ENCODE measurements at regions not wholly inside any gene's neighbourhood (a gene's known extent, or its start where the extent isn't known, plus 50 kb on each side); places are given as distances from the start of the nearest gene placed in this dataset.

DNA sequence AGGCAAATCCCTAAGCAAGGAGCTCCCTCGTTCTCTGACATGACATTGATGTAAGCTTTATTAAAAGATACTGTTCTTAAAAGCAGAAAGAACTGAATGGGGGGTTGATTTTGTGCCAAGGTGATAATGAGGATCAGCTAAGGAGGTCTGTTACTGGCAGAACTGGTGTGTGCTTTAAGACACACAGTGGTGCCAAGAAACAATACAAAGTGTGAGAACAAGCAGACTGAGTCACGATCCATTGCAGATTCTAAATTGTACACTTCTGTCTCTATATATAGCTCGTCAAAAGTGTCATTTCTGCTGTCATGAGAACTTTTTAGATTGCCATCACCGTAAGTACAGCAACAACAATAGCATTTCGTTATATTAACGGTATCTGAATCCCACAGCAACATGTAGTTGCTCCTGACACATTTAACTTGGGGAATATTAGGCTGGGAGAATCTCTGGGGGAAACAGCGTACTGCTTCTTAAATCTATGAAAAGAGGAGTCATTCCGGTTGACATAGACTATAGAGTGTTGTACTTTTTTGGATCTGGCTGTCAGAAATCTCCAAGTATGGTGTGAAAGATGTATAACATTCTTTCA is 151.3 kb upstream of the PRKD1 start:
- TF ChIP-seq, protein P1, sequence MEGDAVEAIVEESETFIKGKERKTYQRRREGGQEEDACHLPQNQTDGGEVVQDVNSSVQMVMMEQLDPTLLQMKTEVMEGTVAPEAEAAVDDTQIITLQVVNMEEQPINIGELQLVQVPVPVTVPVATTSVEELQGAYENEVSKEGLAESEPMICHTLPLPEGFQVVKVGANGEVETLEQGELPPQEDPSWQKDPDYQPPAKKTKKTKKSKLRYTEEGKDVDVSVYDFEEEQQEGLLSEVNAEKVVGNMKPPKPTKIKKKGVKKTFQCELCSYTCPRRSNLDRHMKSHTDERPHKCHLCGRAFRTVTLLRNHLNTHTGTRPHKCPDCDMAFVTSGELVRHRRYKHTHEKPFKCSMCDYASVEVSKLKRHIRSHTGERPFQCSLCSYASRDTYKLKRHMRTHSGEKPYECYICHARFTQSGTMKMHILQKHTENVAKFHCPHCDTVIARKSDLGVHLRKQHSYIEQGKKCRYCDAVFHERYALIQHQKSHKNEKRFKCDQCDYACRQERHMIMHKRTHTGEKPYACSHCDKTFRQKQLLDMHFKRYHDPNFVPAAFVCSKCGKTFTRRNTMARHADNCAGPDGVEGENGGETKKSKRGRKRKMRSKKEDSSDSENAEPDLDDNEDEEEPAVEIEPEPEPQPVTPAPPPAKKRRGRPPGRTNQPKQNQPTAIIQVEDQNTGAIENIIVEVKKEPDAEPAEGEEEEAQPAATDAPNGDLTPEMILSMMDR (conservative IDR thresholded peaks at IDR 0.05; ENCODE audit: low read depth, low read length), result no peak
- TF ChIP-seq EZH2phosphoT487 (IDR thresholded peaks at IDR 0.05; ENCODE audit: borderline replicate concordance, low read length) (no peak), EZH2 (IDR thresholded peaks at IDR 0.05; ENCODE audit: low read length, unreplicated experiment) (no peak)
